ENCODE measurements at regions not wholly inside any gene's neighbourhood (a gene's known extent, or its start where the extent isn't known, plus 50 kb on each side); places are given as distances from the start of the nearest gene placed in this dataset.

DNA sequence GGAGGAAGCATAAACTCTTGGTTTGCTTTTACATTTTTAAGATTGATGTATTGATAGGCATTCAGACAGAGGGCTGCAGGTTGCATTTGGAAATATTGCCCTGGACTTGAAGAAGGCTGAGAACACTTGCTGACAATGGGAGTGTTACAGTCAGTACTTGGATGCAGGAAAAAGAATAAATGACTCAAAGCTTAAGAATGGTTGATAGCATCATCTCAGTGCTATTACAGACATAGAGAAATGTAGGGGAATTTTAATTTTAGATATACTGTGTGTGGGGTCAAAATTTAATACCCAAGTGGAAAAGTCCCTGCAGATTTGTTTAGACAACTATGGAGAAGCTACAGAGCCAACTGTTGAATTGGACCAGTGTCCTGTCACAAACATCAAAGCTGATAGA, 101.1 kb downstream of the ISL1 start:
- TF ChIP-seq, protein P1, sequence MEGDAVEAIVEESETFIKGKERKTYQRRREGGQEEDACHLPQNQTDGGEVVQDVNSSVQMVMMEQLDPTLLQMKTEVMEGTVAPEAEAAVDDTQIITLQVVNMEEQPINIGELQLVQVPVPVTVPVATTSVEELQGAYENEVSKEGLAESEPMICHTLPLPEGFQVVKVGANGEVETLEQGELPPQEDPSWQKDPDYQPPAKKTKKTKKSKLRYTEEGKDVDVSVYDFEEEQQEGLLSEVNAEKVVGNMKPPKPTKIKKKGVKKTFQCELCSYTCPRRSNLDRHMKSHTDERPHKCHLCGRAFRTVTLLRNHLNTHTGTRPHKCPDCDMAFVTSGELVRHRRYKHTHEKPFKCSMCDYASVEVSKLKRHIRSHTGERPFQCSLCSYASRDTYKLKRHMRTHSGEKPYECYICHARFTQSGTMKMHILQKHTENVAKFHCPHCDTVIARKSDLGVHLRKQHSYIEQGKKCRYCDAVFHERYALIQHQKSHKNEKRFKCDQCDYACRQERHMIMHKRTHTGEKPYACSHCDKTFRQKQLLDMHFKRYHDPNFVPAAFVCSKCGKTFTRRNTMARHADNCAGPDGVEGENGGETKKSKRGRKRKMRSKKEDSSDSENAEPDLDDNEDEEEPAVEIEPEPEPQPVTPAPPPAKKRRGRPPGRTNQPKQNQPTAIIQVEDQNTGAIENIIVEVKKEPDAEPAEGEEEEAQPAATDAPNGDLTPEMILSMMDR (IDR thresholded peaks at IDR 0.05; ENCODE audit: unreplicated experiment), result no peak
- H3K27ac Mint-ChIP-seq, result no peak overlapping the region
- peaks cover 3% of the 10 kb centered on the region for H3K4me1 Mint-ChIP-seq (ENCODE audit: low read depth)
- no peak overlapping the region for H3K4me3 Mint-ChIP-seq (ENCODE audit: low read depth)
- no peaks in the 10 kb centered on the region for H3K9me3 Mint-ChIP-seq (ENCODE audit: low read depth)
- no peak for DNase-seq (ENCODE audit: low spot score, unreplicated experiment)
- no peaks in the 10 kb centered on the region for H3K36me3 Mint-ChIP-seq (ENCODE audit: insufficient read depth)
- no peaks in the 10 kb centered on the region for H3K27me3 Mint-ChIP-seq

DNA sequence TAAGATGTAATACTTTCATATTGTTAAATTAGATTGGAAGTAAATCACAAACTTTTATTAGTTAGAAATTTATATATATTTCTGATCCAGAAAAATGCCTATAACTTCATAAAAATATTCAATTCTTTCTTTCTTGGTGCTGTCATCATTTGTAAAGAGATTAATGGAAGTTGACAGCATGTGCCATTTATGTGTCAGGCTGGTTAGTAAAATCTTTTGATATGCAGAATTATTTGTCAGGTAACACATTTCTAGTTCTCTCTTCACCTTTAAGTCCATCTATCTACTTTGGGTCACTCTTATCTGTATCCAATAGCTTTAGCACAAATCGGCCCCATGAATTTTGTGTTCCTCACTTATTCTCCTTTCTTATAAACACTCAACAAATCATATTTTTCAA, 102.9 kb downstream of the ISL1 start:
- no peak overlapping the region for H3K4me3 Mint-ChIP-seq (ENCODE audit: low read depth)
- TF ChIP-seq, protein P1 (IDR thresholded peaks at IDR 0.05; ENCODE audit: unreplicated experiment), result no peak
- no peaks in the 10 kb centered on the region for H3K27me3 Mint-ChIP-seq
- no peaks in the 10 kb centered on the region for H3K36me3 Mint-ChIP-seq (ENCODE audit: insufficient read depth)
- no peaks in the 10 kb centered on the region for H3K9me3 Mint-ChIP-seq (ENCODE audit: low read depth)
- H3K27ac Mint-ChIP-seq, result no peak overlapping the region
- no peaks in the 10 kb centered on the region for H3K4me1 Mint-ChIP-seq (ENCODE audit: low read depth)
- no peak for DNase-seq (ENCODE audit: low spot score, unreplicated experiment)

- Mint-ChIP-seq H3K27me3 (no peaks in the 10 kb centered on the region), H3K4me3 (ENCODE audit: low read depth) (no peak overlapping the region), H3K27ac (no peak overlapping the region), H3K4me1 (ENCODE audit: low read depth) (no peaks in the 10 kb centered on the region), H3K9me3 (ENCODE audit: low read depth) (no peaks in the 10 kb centered on the region), H3K36me3 (ENCODE audit: insufficient read depth) (no peaks in the 10 kb centered on the region)
- no peak for DNase-seq (ENCODE audit: low spot score, unreplicated experiment)
- TF ChIP-seq, protein P1 (IDR thresholded peaks at IDR 0.05; ENCODE audit: unreplicated experiment), result no peak
Observed at GRCh38 chr5:51487952-51488351, 104.7 kb downstream of the ISL1 start.

DNA sequence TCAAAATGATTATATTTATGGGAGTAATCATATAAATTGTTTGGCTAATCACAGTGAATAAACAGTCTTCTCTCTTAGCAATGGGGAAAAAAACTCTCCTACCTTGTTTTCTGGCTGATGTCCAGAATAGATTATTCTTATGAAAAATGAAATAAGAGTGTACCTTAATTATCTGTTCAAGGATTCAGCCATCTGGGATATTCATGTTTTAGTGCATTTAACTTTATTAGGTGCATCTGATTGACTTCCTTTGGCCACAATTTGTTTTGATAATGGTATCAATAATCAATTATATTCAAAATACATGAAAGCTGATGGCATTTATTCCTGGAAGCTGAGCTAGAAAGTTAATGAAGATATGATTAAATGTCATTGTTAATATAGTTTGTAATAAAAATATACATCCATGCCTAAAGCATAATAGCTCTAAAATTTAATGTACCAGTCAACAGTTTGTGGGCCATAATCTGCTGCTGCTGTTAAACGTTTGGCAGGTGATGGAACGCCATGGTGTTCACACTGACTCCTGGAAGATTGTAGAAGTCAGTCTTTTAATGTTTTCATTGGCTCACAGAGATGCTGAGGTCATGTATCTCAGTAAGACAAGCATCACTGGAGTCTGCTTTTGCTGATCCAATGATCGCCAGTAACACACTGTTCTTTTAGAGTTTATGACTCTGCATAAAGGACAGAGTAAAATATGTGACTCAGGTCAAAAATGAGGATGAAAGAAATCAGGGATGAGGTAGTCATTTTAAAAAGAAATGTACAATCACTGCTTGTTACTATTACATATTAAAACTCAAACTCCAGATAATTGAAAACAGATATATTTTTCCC, 105.8 kb downstream of the ISL1 start:
- Mint-ChIP-seq H3K4me3 (ENCODE audit: low read depth) (no peak overlapping the region), H3K27me3 (no peaks in the 10 kb centered on the region), H3K36me3 (ENCODE audit: insufficient read depth) (no peaks in the 10 kb centered on the region), H3K4me1 (ENCODE audit: low read depth) (no peaks in the 10 kb centered on the region), H3K27ac (no peak overlapping the region), H3K9me3 (ENCODE audit: low read depth) (no peaks in the 10 kb centered on the region)
- DNase-seq (ENCODE audit: low spot score, unreplicated experiment), result no peak
- TF ChIP-seq, protein P1 (IDR thresholded peaks at IDR 0.05; ENCODE audit: unreplicated experiment), result no peak

- Mint-ChIP-seq H3K4me3 (ENCODE audit: low read depth) (no peak overlapping the region), H3K36me3 (ENCODE audit: insufficient read depth) (no peaks in the 10 kb centered on the region), H3K27ac (no peak overlapping the region), H3K9me3 (ENCODE audit: low read depth) (no peaks in the 10 kb centered on the region), H3K27me3 (no peaks in the 10 kb centered on the region), H3K4me1 (ENCODE audit: low read depth) (no peaks in the 10 kb centered on the region)
- DNase-seq (ENCODE audit: low spot score, unreplicated experiment), result no peak
- TF ChIP-seq, protein P1 (IDR thresholded peaks at IDR 0.05; ENCODE audit: unreplicated experiment), result no peak
Observed at GRCh38 chr5:51494821-51495220, 111.6 kb downstream of the ISL1 start.

Measured in progenitor cell of endocrine pancreas (in vitro differentiated cells).